ENCODE measurements at regions not wholly inside any gene's neighbourhood (a gene's known extent, or its start where the extent isn't known, plus 50 kb on each side); places are given as distances from the start of the nearest gene placed in this dataset.
A peak's percentile ranks its signal among the peaks of the same experiment; 100 is the strongest.

GRCh38 chr6:26202811-26203583 lies 115.8 kb downstream of the HFE start (continued):
- TF ChIP-seq YY1 (IDR thresholded peaks at IDR 0.05) = no peak

- WGBS = under 1% methylated on average over 53 of the region's 53 CpGs
- Histone ChIP-seq H3K4me1 (ENCODE audit: control insufficient read depth in 4 of 4, insufficient read depth in 4 of 4, low read length in 3 of 4) (peaks cover 2 to 23% (median 6%) of the 10 kb centered on the region in 4 donors), H3K4me3 (ENCODE audit: low read depth in 1 of 3, low read length in 3 of 3) (peak overlapping the region; percentile 45 to 88 (median 85)), H3K9ac (ENCODE audit: low read depth in 1 of 2, low read length in 2 of 2) (peak overlapping the region; percentile 38 to 92), H3K27ac (ENCODE audit: low read depth in 1 of 2, low read length in 2 of 2) (peak overlapping the region; percentile 90), H3K27me3 (ENCODE audit: control insufficient read depth in 4 of 4, insufficient read depth in 4 of 4, low read length in 3 of 4) (no peaks in the 10 kb centered on the region), H3K9me3 (ENCODE audit: control insufficient read depth in 4 of 4, low read length in 3 of 4) (no peaks in the 10 kb centered on the region), H3K36me3 (ENCODE audit: control insufficient read depth in 4 of 4, insufficient read depth in 3 of 4, low read depth in 1 of 4, low read length in 3 of 4) (no peaks in the 10 kb centered on the region)
- peak; percentile 91 for DNase-seq (ENCODE audit: low spot score)
- peak; percentile 93 for TF ChIP-seq SP1 (IDR thresholded peaks at IDR 0.05)
- peak; percentile 91 for TF ChIP-seq ATF3 (IDR thresholded peaks at IDR 0.05)
- TF ChIP-seq RAD21 (IDR thresholded peaks at IDR 0.05) = peak in 1 of 2 donors; percentile 32
- no peak for TF ChIP-seq HNF4A (conservative IDR thresholded peaks at IDR 0.05)
- no peak for TF ChIP-seq FOXA2 (IDR thresholded peaks at IDR 0.05)
- TF ChIP-seq JUND (IDR thresholded peaks at IDR 0.05) = peak; percentile 96 to 97
- TF ChIP-seq HNF4G (IDR thresholded peaks at IDR 0.05) = no peak
- no peak for TF ChIP-seq EGR1 (IDR thresholded peaks at IDR 0.05; ENCODE audit: low read depth in 2 of 2)
- peak; percentile 86 for TF ChIP-seq YY1 (IDR thresholded peaks at IDR 0.05)
- TF ChIP-seq GABPA (IDR thresholded peaks at IDR 0.05 in 1 of 2, conservative IDR thresholded peaks at IDR 0.05 in 1 of 2) = no peak
- TF ChIP-seq NR2F2 (IDR thresholded peaks at IDR 0.05) = no peak
- TF ChIP-seq REST (IDR thresholded peaks at IDR 0.05) = peak; percentile 94
- peak; percentile 97 for TF ChIP-seq ZBTB33 (IDR thresholded peaks at IDR 0.05)
- TF ChIP-seq FOXA1 (IDR thresholded peaks at IDR 0.05) = peak; percentile 79
- peak; percentile 48 for TF ChIP-seq MAX (IDR thresholded peaks at IDR 0.05)
- TF ChIP-seq CTCF (IDR thresholded peaks at IDR 0.05; ENCODE audit: low read depth, low read length, missing input control) = peak; percentile 27
- peak in 1 of 2 donors; percentile 85 for TF ChIP-seq RXRA (IDR thresholded peaks at IDR 0.05)
- peak; percentile 99 for TF ChIP-seq TAF1 (conservative IDR thresholded peaks at IDR 0.05)
These were observed 117.3 kb downstream of the HFE start for GRCh38 chr6:26204332-26205160.

Data from liver (tissue), 8 donors.